ENCODE measurements at regions not wholly inside any gene's neighbourhood (a gene's known extent, or its start where the extent isn't known, plus 50 kb on each side); places are given as distances from the start of the nearest gene placed in this dataset.
"Not testable (repeated sequence)": the region's sequence is repeated elsewhere in the genome, so short reads cannot be mapped to it uniquely, and the experiment has no call there.

DNA sequence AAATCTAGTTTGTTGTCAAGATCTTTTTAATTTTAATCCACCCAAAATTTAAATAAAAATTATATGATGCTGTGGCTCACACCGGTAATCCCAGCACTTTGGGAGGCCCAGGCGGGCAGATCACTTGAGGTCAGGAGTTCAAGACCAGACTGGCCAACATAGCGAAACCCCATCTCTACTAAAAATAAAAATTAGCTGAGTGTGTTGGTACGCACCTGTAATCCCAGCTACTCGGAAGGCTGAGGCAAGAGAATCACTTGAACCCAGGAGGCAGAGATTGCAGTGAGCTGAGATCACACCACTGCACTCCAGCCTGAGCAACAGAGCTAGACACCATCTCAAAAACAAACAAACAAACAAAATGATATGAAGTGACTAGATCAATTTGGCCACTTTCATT lies 253.0 kb upstream of the MGMT start:
- TF ChIP-seq EZH2 (IDR thresholded peaks at IDR 0.05; ENCODE audit: borderline replicate concordance, low read length) = not testable (repeated sequence)
- TF ChIP-seq, protein P1, sequence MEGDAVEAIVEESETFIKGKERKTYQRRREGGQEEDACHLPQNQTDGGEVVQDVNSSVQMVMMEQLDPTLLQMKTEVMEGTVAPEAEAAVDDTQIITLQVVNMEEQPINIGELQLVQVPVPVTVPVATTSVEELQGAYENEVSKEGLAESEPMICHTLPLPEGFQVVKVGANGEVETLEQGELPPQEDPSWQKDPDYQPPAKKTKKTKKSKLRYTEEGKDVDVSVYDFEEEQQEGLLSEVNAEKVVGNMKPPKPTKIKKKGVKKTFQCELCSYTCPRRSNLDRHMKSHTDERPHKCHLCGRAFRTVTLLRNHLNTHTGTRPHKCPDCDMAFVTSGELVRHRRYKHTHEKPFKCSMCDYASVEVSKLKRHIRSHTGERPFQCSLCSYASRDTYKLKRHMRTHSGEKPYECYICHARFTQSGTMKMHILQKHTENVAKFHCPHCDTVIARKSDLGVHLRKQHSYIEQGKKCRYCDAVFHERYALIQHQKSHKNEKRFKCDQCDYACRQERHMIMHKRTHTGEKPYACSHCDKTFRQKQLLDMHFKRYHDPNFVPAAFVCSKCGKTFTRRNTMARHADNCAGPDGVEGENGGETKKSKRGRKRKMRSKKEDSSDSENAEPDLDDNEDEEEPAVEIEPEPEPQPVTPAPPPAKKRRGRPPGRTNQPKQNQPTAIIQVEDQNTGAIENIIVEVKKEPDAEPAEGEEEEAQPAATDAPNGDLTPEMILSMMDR (conservative IDR thresholded peaks at IDR 0.05 in 1 of 2, IDR thresholded peaks at IDR 0.05 in 1 of 2; ENCODE audit: extremely low read depth in 1 of 2, insufficient read depth in 1 of 2, low read depth in 1 of 2, low read length in 2 of 2) = not testable (repeated sequence)

All from mammary epithelial cell (primary cell).